HUES6 (cell line): ENCODE measurements at regions not wholly inside any gene's neighbourhood (a gene's known extent, or its start where the extent isn't known, plus 50 kb on each side); places are given as distances from the start of the nearest gene placed in this dataset.
"Not testable (repeated sequence)": the region's sequence is repeated elsewhere in the genome, so short reads cannot be mapped to it uniquely, and the experiment has no call there.

Experiments
- H3K27ac ChIP-seq: 2 replicates; pipeline ENCODE4 v1.7.0; 2013; ENCODE audit warnings: low read depth, mild to moderate bottlenecking, low read length, inconsistent platforms
- H3K27me3 ChIP-seq: 2 replicates; pipeline ENCODE4 v1.6.1; 2013; ENCODE audit warnings: low read length; ENCODE audit not compliant: control insufficient read depth, insufficient read depth
- H3K36me3 ChIP-seq: 2 replicates; pipeline ENCODE4 v1.6.1; 2013; ENCODE audit warnings: low read length; ENCODE audit not compliant: control insufficient read depth, insufficient read depth
- H3K4me1 ChIP-seq: 2 replicates; pipeline ENCODE4 v1.6.1; 2013; ENCODE audit warnings: low read length; ENCODE audit not compliant: control insufficient read depth, insufficient read depth
- H3K4me3 ChIP-seq: 2 replicates; pipeline ENCODE4 v1.5.1; 2013; ENCODE audit warnings: low read depth, low read length
- H3K9ac ChIP-seq: one replicate; pipeline ENCODE4 v1.6.1; 2013; ENCODE audit warnings: mild to moderate bottlenecking, low read length
- H3K9me3 ChIP-seq: 2 replicates; pipeline ENCODE4 v1.6.1; 2013; ENCODE audit warnings: low read depth, low read length; ENCODE audit not compliant: control insufficient read depth, insufficient read depth

GRCh38 chr20:26216025-26216424 lies 519.4 kb upstream of the ZNF337 start:
- no peak overlapping the region for H3K27ac ChIP-seq
- peaks cover 2% of the 10 kb centered on the region for H3K9me3 ChIP-seq
- H3K9ac ChIP-seq: no peak overlapping the region
- H3K4me3 ChIP-seq: no peak overlapping the region
- peaks cover 10% of the 10 kb centered on the region for H3K27me3 ChIP-seq
- H3K36me3 ChIP-seq: no peaks in the 10 kb centered on the region
- H3K4me1 ChIP-seq: no peaks in the 10 kb centered on the region

- Histone ChIP-seq H3K36me3 (no peaks in the 10 kb centered on the region), H3K9me3 (peaks cover 2% of the 10 kb centered on the region), H3K4me3 (no peak overlapping the region), H3K9ac (no peak overlapping the region), H3K4me1 (no peaks in the 10 kb centered on the region), H3K27me3 (peaks cover 15% of the 10 kb centered on the region), H3K27ac (no peak overlapping the region)
Observed at GRCh38 chr20:26214991-26215390, 518.3 kb upstream of the ZNF337 start.

GRCh38 chr20:26209171-26209941 lies 512.7 kb upstream of the ZNF337 start:
- Histone ChIP-seq H3K27ac (no peak overlapping the region), H3K36me3 (no peaks in the 10 kb centered on the region), H3K4me3 (peak overlapping the region; percentile 73), H3K4me1 (no peaks in the 10 kb centered on the region), H3K27me3 (peaks cover 58% of the 10 kb centered on the region), H3K9me3 (no peaks in the 10 kb centered on the region), H3K9ac (peak overlapping the region; percentile 24)

- Histone ChIP-seq H3K36me3 (no peaks in the 10 kb centered on the region), H3K9me3 (no peaks in the 10 kb centered on the region), H3K4me3 (peak overlapping the region; percentile 73), H3K4me1 (no peaks in the 10 kb centered on the region), H3K9ac (peak overlapping the region; percentile 44), H3K27me3 (peaks cover 58% of the 10 kb centered on the region), H3K27ac (no peak overlapping the region)
Observed at GRCh38 chr20:26208296-26209091, 511.8 kb upstream of the ZNF337 start.

- H3K9me3 ChIP-seq, H3K4me1 ChIP-seq, H3K27ac ChIP-seq, H3K36me3 ChIP-seq: not testable (repeated sequence)
- Histone ChIP-seq H3K4me3 (peak overlapping the region; percentile 73), H3K9ac (peak overlapping the region; percentile 44), H3K27me3 (peaks cover 58% of the 10 kb centered on the region)
Observed at GRCh38 chr20:26207967-26208295, 511.3 kb upstream of the ZNF337 start.

- no peak overlapping the region for H3K9ac ChIP-seq
- no peak overlapping the region for H3K27ac ChIP-seq
- H3K9me3 ChIP-seq: no peaks in the 10 kb centered on the region
- no peaks in the 10 kb centered on the region for H3K36me3 ChIP-seq
- no peaks in the 10 kb centered on the region for H3K4me1 ChIP-seq
- H3K27me3 ChIP-seq: peaks cover 58% of the 10 kb centered on the region
- H3K4me3 ChIP-seq: peak overlapping the region; percentile 73
Observed at GRCh38 chr20:26207237-26207966, 510.7 kb upstream of the ZNF337 start.

GRCh38 chr20:26205350-26205749 lies 508.7 kb upstream of the ZNF337 start:
- H3K4me1 ChIP-seq: no peaks in the 10 kb centered on the region
- no peak overlapping the region for H3K27ac ChIP-seq
- H3K9me3 ChIP-seq: peaks cover 10% of the 10 kb centered on the region
- peaks cover 47% of the 10 kb centered on the region for H3K27me3 ChIP-seq
- H3K4me3 ChIP-seq: no peak overlapping the region
- H3K36me3 ChIP-seq: no peaks in the 10 kb centered on the region
- H3K9ac ChIP-seq: no peak overlapping the region

GRCh38 chr20:26201026-26201425 lies 504.4 kb upstream of the ZNF337 start:
- not testable (repeated sequence) for H3K9ac ChIP-seq, H3K27me3 ChIP-seq, H3K4me1 ChIP-seq

GRCh38 chr20:26187329-26187728 lies 490.7 kb upstream of the ZNF337 start:
- not testable (repeated sequence) for H3K9ac ChIP-seq, H3K27me3 ChIP-seq, H3K4me3 ChIP-seq, H3K9me3 ChIP-seq, H3K27ac ChIP-seq, H3K36me3 ChIP-seq, H3K4me1 ChIP-seq

More at GRCh38 chr20:26201026-26201425, 504.4 kb upstream of the ZNF337 start:
- peaks cover 14% of the 10 kb centered on the region for H3K9me3 ChIP-seq
- H3K4me3 ChIP-seq, H3K27ac ChIP-seq, H3K36me3 ChIP-seq: not testable (repeated sequence)

- H3K4me3 ChIP-seq, H3K27ac ChIP-seq, H3K4me1 ChIP-seq, H3K36me3 ChIP-seq, H3K27me3 ChIP-seq, H3K9me3 ChIP-seq, H3K9ac ChIP-seq: not testable (repeated sequence)
Observed at GRCh38 chr20:26183720-26184119, 487.1 kb upstream of the ZNF337 start.

GRCh38 chr20:26181364-26181763 lies 484.7 kb upstream of the ZNF337 start:
- not testable (repeated sequence) for H3K9ac ChIP-seq, H3K27ac ChIP-seq, H3K27me3 ChIP-seq, H3K4me1 ChIP-seq, H3K4me3 ChIP-seq, H3K36me3 ChIP-seq, H3K9me3 ChIP-seq
